ENCODE measurements at regions not wholly inside any gene's neighbourhood (a gene's known extent, or its start where the extent isn't known, plus 50 kb on each side); places are given as distances from the start of the nearest gene placed in this dataset.

DNA sequence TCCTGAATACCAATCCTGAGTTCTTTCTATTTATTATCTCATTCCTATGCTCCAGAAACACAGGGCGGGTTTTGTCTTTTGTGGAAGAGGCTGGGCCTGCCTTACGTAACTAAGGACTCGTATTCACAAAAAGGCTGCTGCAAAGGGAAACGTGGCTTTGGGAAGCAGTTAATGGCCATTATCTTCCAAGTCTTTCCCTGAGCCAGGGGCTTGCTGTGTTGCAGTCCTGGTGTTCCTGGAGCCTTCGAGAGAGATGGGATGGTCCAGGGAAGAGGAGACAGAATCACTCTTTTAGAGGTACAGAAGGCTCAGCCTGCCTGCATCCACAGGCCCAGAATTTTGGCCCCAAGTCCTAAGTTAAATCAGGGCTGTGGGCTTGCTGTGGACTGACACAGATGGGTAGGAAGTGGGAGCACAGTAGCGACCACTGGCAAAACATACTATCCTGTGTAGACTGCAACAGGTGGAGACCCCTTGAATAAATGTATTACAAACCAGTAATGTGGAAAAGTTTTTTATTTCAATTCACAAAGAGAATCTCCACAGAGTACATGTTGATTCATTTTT lies 139.4 kb upstream of the ST6GAL2 start:
- no peak for DNase-seq (ENCODE audit: low spot score)

GRCh38 chr2:107025869-107026380 lies 140.0 kb upstream of the ST6GAL2 start:
- DNase-seq (ENCODE audit: low spot score), result no peak

GRCh38 chr2:107027205-107027604 lies 141.2 kb upstream of the ST6GAL2 start:
- DNase-seq (ENCODE audit: low spot score), result no peak

DNA sequence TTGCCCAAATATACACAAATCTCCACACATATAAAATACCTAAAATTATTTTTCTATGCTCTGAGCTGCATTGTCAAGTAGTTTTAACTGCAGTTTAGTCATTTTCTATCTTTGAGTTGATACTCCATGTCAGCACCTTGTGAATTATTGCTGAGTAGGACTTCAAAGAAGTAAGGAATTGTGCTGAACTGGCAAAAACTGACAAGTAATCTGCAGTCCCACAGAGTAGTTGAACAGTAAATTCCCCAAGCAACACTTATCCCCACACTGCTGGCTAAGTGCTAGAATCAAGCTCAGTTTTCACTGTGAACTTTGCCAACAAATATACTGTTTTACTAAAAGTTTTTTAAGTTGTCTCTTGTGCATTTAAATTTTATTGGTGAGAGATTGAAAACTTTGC lies 141.8 kb upstream of the ST6GAL2 start:
- no peak for DNase-seq (ENCODE audit: low spot score)

DNA sequence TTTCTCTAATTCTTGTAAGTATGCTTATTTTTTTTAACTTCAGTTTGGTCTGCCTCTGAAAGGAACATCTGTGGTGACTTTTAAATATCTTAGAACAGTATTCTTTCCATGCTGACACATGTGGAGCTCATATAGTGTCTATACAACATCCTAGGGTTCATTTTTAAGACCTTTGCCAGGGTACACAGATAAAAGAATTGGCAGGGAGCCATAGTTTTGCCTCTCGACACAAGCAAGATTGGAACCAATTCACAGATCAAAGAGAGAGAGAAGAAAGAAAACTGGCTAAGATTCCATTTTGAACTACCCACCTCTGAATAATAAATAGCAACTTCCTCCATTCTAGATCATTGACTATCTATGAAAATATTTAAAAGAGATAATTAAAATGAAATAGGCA lies 142.7 kb upstream of the ST6GAL2 start:
- DNase-seq (ENCODE audit: low spot score), result no peak

- no peak for DNase-seq (ENCODE audit: low spot score)
Observed at GRCh38 chr2:107036293-107036692, 150.3 kb upstream of the ST6GAL2 start.

DNA sequence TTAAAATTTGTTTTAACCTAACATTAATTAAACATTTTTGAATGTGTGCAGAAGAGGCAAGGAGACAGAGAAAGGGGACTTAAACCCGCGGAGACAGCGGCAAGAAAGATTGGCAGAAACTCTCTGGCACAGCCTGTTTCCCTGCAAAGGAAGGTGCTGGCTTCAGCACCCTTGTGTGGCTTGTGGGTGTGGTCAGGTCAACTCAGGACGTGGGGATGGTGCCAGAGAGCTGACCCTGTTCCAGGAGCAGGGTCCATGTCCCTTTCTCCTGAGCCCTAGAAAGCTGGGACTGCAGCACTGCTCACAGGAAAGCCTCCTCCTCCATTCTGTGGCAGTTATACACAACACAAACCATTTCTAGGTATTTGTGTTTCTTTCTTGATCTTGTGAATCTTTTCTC lies 176.2 kb upstream of the ST6GAL2 start:
- DNase-seq (ENCODE audit: low spot score), result no peak

GRCh38 chr2:107062599-107063220 lies 176.7 kb upstream of the ST6GAL2 start:
- DNase-seq (ENCODE audit: low spot score), result no peak

GRCh38 chr2:107063228-107063627 lies 177.3 kb upstream of the ST6GAL2 start:
- no peak for DNase-seq (ENCODE audit: low spot score)

DNA sequence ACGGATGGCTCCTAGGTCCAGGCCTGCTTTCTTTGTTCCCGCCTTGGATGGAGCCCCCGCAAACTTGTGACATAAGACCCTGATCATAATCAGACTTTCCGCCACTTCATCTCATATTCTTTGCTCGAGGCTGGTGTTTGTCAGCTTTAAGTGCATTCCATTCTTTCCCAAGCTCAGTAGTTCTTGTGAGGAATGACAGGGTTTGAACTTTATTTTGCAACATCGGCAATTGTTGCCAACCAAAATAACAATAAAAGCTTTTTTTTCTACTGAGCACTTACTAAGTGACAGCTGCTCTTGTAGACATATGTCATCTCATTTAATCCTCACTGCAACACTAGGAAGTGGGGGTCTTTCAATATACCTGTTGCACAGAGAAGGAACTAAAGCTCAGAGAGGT lies 178.8 kb upstream of the ST6GAL2 start:
- DNase-seq (ENCODE audit: low spot score), result no peak

- DNase-seq (ENCODE audit: low spot score), result no peak
Observed at GRCh38 chr2:107068069-107068916, 182.3 kb upstream of the ST6GAL2 start.

GRCh38 chr2:107069890-107070289 lies 183.9 kb upstream of the ST6GAL2 start:
- DNase-seq (ENCODE audit: low spot score), result no peak

GRCh38 chr2:107072150-107072940 lies 186.4 kb upstream of the ST6GAL2 start:
- DNase-seq (ENCODE audit: low spot score), result no peak

DNA sequence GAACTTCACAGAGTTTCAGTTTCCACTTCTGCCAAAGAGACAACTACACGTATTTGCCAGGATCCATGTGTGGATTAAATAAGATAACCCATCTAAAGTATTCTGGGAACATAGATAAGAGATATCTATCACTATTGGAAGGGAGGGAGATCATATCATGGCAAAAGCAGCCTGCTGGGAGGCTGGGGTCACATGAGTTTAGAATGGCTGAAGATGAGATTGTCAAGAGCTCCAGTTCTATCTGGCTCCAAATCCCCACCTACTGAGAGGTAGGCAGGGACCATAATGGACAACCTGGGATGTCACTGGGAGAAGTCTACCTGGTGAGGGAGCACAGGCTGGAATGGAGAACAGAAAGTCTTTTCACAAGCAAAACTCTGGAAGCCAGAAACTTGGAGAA lies 192.6 kb upstream of the ST6GAL2 start:
- no peak for DNase-seq (ENCODE audit: low spot score)

DNA sequence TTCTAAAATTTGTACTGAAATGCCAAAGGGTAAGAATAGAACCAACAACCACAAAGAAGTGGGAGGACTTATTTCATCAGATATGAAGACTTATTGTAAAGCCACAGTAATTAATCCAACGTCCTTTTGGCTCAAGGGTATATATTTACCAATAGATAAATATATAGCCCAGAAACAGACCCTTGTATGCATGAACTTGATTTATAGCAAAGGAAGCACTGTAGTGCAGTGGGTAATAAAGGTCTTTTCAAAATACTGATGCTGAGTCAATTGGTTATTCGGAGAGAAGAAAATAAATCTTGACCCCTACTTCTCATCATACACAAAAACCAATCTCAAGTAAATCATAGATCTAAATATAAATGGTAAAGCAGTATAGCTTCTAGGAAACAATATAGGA lies 200.5 kb upstream of the ST6GAL2 start:
- DNase-seq (ENCODE audit: low spot score), result no peak

- DNase-seq (ENCODE audit: low spot score), result no peak
Observed at GRCh38 chr2:107088156-107088555, 202.2 kb upstream of the ST6GAL2 start.

DNA sequence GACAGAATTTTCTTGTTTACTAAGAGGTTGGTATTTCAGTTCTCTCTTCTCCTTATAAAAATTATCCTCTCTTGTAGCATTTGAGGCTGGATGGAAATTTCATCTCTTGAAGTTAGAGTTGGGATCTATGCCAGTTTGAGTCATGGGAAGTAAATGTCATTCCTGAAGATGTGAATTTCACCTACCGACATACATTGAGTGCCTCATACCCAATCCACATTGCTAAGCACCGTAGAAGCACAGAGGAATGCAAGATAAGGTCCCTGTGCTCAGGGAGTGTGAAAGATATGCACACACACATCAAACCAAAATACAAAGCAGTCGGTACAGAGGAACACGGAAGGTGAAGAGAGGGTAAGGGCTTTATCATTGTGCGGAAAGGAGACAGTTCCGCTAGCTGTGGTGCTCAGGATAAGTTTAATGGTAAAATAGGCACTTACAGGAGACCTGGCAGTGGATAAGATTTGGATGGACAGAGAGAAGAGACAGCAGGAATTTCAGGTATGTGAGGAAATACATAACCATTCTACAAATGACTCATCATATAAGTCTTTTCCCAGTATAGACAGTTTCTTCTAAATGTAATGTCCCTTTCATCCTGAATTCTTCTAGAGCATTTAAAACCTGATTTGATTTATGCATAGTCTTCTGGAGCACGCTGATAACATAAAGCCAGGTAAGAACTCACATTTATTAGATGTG lies 205.3 kb upstream of the ST6GAL2 start:
- DNase-seq (ENCODE audit: low spot score), result no peak

DNA sequence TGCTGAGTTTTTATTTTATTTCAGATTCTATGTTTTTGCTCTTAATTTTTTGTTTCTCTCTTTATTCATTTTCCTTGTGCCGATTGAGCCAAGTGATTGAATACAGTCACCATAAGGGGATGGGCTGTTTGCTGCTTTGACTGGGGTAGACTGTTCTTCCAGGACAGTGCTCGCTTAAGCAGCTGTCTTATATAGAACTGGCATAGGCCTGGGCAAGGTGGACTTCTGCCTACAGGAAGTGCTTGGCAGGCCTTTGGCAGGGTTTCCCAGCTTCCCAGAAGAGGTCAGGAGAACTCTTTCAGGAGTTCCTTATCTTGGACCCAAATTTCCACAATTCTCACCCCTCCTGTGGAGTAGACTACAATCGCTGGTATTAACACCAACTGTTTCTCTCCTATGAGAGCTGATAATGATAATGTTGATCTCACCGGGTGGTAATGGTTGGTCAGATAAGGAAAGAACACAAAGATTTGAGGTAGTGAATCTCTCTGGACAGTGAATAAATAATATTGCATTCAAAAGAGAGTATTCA lies 207.5 kb upstream of the ST6GAL2 start:
- no peak for DNase-seq (ENCODE audit: low spot score)

DNA sequence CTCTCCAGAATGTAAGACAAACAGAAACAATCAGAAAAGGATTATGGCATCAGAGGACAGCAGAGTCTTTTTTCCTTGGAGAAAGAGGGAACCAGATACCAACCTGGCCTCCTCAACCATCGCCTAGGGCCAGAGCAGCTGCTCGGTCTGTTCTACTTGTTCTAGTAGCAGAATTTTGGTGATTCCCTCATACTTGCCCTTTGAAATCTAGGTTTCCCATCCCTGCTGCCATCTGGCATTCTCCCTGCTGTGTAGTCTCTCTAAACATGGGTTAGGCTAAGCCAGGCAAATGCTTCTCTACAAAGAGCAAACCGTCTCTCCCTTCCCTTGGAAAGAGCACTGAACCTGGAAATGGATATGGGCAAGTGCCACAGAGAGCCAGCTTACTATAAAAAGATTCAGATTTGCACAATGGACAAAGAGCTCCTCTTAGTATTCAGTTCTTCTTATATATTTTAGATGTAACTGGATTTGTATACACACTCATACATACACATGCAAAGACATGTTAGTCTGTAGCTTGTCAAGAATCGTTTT lies 208.6 kb upstream of the ST6GAL2 start:
- DNase-seq (ENCODE audit: low spot score), result no peak

GRCh38 chr2:107102176-107102575 lies 216.2 kb upstream of the ST6GAL2 start:
- DNase-seq (ENCODE audit: low spot score), result no peak

DNA sequence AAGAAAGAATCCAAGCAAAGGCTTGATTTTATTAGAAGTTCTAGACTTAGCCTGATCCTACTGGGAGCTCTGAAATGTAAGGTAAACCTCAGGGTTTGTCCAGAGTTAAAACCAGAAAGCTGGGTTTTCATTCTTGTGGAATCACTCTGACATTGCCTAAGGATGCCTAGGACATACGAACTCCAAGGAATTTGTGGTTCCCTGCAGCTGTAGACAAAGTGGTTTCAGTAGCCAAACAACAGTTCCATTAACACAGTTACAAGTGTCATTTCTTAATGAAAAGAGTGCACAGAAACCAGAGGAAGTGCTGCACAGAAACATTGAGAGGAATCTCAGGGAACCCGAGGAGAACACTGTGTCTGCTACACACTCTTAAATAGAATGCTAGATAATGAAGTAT lies 221.4 kb upstream of the ST6GAL2 start:
- DNase-seq (ENCODE audit: low spot score), result no peak
